ENCODE measurements at regions not wholly inside any gene's neighbourhood (a gene's known extent, or its start where the extent isn't known, plus 50 kb on each side); places are given as distances from the start of the nearest gene placed in this dataset.

DNA sequence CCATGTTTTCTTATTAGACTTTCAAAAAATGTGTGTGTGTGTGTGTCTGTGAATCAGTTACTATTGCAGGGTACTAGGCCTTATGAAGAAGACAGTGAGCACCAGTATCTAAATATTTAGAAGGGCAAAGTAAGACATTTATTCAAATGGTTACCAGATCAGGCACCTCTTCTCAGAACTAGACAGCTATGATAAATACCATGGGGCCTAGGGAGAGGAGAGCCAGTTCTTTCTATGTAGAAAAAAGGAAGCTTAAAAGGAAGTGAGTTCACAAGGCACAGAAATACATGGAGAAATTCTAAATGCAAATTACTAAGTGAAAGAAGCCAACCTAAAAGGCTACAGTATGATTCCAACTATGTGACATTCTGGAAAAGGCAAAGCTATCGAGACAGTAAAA is 261.3 kb downstream of the SOX11 start:
- no peak for DNase-seq

DNA sequence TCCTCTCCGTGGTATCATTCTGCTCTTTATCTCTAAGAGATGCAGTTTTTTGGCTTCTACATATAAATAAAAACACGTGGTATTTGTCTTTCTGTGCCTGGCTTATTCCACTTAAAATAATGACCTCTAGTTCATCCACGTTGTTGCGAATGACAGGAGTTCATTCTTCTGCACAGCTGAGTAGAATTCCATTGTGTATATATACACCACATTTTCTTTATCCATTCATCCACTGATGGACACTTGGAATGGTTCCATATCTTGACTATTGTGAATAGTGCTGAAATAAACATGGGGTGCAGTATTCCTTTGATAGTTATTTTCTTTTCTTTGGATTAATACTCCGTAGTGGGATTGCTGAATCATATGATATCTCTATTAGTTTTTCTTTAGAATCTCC is 262.3 kb downstream of the SOX11 start:
- DNase-seq: no peak

DNA sequence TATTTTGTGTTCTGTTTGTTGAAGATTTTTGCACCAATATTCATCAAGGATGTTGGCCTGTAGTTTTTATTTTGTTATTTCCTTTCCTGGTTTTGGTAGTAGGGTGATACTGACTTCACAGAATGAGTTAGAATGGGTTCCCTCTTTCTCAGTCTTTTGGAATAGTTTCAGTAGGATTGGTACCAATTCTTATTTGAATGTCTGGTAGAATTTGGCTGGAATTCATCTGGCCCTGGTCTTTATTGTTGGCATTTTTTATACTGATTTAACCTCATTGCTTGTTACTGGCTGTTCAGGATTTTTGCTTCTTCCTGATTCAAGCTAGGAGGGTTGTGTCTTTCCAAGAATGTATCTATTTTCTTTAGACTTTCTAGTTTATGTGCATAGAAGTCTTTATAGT is 263.7 kb downstream of the SOX11 start:
- no peak for DNase-seq

DNA sequence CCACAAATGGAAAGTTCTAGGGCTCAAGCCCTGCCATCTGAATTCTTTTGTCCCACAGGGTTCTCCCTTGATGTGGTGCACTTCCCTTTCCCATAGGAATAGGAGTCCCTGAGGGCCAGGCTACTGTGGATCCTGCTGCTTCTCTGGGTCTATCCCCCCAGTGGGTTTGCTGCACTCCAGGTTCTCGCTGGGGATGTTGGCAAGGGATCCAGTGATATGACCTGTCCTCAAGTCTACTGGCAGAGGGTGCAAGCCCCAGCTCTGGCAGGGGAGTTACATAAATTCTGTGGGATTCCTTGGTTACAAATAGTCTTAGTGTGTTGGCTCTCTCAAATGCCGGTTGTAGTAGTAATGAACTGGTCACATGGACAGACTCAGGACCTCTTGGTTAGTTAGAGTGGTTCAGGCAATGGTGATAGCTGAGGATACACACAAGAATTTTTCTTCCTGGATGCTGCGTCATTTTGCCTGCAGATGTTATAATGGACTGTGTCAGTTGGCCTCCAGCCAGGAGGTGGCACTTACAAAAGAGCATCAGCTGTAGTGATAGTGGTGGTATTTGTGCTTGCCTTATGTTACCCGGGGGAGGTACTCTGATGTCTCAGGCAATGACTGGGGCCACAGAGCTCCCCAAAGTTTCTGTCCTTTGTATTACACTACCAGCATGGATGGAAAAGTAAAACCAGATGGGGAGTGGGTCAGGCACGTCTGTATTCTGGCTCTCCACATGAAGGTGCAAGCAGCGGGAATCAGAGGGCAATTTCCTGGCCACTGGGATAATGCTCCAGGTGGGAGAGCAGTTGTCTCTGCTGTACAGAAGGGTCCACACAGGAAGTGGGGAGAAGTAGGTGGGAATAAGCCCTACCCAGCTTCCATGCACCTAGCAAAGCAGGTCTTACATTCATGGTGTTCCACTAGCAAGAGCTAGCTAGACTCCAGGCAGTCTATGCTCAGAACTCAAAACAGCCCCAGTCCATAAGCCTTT is 267.9 kb downstream of the SOX11 start:
- no peak for DNase-seq

DNA sequence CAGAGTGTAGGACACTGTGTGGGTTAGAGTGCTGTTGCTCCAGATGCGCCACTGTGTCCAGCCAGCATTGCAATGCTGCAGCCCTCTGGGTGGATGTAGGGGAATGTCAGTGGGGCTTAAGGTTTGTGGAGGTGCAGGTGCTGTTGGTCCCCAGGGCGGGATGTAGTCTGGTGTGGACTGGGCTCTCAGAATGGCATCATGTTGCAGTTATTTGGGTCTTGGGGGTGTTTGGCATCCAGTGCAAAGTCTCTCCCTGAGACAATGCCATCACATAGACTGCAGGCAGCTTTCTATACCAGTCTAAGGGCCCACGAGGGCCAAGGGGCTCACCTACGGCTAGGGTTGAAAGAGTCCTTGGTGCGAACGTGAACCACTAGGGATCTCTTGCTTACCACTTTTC is 275.3 kb downstream of the SOX11 start:
- DNase-seq: no peak

DNA sequence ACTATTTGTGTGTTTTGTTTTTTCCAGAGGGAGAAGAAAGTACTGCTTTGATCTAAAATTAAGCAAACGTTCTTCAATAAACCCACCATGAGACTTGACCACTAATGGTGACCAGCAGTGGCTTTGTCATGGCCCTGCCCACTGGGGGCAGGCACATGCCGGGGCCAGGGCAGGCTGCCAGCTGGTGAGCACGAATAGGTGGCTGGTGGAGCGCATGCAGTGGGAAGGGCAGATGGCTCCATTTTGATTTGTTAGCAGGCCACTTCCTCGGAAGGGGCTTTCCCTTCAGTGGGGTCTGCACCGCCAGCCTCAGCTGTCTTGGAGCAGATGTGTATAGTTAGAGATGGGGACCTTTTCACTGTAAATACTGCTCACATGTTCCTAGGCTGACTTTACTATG is 277.1 kb downstream of the SOX11 start:
- no peak for DNase-seq

DNA sequence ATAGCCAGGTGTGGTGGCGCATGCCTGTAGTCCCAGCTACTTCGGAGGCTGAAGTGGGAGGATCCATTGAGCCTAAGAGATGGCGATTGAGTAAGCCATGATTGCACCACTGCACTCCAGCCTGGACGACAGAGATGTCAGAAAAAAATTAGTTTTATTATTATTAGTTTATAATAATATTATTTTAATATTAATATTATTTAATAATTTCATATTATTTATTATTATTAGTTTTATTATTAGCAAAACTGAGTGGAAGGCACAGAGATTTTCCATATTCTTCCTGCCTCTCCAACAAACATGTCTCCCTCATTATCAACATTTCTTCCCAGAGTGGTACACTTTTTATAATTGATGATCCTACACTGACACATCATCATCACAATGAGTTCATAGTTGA is 278.2 kb downstream of the SOX11 start:
- no peak for DNase-seq

DNA sequence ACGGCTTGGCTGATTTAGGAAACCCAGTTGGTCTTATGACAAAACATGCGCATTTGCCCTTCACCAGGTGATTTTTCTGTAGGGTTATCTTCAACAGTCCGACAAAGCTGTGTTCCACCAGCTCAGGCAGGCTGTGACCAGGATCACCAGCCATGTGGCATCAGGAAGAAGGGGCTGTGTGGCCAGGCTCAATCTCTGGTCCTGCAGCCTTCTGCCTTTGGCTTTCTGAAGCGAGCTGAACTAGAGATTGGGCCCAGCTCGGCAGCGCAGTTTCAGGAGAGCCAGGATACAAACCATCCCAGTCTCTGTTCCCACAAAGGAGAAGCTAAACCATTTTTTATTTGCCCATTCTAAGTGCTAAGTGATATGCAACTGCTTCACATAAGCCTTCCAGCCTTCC is 282.3 kb downstream of the SOX11 start:
- no peak for DNase-seq

DNA sequence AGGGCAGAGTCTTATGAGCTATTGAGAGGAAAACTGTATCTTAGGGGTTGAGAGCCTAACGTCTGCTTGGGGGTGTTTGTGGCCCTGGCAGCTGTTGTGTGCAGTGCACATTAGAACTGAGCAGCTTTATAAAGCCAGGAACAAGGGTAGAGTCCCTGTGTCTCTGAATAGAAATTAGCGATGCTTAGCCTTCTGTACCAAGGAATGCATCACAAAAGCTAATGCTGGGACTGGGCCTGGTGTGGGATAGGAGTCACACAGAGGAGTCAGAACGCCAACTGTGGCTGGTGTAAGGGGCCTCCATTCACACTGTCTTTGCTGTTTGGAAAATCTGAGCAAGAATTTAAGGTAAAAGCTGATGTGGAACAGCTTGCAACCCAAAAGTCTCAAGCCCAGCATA is 283.2 kb downstream of the SOX11 start:
- DNase-seq: no peak

DNA sequence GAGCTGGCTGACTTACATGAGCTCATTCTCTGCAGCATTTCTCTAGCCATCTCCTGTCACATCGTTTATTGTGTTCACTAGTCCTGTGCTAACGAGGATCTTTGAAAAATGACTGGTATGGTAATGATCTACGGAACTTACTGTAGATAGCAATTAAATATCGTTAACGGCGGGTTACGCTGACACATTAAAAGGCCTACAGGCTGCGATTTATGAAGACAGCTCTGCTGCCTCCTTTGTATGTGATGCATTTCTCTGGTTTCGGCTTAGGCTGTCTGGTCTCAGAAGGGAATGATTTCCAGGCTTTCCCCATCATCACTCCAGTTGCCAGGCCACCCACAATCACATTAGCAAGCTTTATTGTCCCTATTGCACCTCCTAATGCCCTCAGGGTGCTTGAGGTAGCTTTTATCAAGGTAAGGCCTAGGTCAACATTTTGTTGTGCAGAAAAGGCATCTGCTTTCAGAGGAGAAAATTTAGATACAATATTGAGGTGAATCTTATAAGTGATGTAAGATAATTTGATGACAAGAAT is 284.4 kb downstream of the SOX11 start:
- DNase-seq: no peak

DNA sequence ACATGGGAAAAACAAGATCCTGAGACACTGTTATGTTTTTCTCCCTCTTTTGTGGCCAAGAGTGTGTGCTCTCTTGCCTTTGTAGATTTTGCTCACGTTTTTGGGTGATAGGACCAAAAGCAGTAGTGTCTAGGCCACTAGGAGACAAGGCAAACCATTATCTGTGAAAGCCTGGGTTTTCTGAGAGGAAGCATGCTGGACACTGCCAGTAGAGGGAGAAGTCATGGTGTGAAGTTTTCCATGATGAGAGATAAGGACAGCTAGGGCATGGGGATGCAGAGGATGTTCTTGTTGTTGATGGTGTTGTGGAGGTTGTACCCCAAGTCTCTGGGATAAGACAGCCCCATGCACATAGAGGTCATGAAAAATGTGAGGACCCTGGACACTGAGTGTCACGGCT is 285.3 kb downstream of the SOX11 start:
- DNase-seq: no peak

DNA sequence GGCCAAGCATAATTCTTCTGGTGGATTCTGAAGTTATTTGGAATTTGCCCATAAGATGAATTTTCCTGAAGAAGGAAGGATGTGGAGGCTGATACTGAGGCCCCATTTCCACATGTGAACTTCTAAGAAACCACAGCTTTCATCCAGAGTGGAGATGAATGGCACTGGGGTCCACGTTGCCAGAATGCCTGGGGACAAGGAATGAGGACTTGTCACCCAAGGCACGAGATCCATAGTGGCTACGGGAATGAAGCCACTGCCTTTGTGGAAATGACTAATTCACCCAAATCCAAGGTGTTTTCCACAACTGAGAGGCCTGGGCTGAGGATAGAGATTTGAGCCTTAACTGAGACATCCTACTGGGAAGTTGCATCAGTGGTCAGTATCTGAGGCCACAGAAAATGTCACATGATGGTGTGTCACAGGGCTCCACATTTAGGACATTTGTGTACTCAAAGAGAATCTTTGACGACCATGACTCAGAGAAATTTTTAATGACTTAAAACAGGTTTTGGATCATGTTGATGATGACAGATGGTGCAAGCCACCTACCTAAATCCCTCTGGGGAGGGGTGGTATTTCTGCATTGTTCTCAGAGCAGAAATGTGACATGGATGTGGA is 286.1 kb downstream of the SOX11 start:
- DNase-seq: no peak

DNA sequence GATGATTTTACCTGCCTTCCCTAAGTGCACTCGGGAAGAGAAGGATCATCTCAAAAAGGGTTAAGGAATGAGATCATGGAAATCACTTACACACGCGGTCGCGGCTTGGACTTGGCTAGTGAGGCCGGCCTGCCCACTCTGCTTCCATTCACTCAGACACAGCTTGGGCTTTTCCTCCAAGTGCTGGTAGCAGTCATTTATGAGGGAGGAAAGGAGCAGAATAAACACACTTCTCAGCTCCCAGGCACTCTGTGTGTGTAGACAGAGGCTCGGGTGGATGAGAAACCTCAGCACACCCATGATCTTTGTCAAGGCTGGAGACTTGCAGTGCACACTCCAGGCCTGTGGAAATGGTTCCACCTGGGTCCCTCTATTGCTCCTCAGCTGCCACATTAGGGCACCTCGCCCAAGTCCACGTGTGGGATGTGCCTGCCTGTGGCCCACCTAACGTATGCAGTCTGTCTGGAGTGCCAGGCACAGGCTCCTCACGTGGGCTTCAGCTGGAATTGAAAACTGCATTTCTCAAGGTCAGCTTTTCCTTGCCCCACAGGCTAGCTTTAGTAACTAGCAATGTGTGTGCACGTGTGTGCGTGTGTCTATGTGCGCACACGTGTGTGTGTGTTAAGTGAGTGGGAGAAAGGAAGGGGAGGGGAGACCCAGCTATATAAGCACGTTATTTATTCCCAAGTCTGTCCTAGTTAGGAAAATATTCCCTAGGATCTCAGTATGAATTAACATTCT is 288.4 kb downstream of the SOX11 start:
- DNase-seq: no peak

DNA sequence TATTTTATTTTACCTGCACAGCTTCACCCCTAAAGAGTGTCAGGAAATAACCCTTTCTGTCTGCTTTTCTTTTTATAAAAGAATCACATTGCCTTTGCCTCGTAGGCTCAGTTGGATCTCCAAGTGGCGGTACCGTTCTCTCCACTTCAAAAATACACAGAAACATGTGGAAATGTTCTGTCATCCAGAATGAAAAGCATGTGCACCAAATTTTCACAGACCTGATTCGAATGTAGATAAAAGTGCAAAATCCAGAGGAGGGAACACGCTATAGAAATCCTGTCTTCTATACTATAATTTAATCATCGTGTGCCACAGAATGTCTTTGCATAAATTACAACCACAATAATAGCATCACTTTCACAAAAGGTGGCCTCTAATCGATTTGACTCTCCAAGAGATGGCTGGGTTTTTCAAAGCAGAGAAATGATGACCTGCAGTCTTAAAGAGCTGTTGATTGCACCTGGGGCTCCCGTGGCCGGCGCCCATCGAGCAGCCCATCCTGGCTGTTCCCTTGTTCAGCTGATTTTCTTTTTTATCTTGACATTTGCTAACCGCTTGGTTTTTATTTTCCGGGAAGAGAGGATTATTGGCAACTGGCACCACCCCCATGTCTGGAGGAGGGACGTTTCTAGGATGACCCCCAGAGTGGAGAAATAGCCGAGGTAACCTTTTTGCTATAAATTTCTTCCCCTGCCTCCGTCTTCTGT is 290.2 kb downstream of the SOX11 start:
- no peak for DNase-seq

DNA sequence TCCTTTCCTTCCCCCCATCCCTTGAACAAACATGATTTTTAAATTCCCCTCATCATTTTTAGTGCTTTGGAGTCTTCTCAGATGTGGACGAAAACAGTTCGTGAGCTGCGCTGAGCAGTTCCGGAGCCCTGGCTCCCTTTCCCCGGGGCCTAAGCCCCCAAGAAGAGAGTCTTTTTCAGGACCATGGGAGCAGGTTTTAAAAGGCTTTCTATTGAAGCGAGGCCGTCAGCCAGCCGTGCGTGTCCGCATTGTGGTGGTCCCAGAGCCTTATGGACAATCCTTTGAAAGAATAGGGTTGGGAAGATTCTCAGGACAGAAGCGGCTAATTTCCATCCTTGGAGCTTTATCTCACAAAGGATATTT is 290.7 kb downstream of the SOX11 start:
- DNase-seq: no peak

DNA sequence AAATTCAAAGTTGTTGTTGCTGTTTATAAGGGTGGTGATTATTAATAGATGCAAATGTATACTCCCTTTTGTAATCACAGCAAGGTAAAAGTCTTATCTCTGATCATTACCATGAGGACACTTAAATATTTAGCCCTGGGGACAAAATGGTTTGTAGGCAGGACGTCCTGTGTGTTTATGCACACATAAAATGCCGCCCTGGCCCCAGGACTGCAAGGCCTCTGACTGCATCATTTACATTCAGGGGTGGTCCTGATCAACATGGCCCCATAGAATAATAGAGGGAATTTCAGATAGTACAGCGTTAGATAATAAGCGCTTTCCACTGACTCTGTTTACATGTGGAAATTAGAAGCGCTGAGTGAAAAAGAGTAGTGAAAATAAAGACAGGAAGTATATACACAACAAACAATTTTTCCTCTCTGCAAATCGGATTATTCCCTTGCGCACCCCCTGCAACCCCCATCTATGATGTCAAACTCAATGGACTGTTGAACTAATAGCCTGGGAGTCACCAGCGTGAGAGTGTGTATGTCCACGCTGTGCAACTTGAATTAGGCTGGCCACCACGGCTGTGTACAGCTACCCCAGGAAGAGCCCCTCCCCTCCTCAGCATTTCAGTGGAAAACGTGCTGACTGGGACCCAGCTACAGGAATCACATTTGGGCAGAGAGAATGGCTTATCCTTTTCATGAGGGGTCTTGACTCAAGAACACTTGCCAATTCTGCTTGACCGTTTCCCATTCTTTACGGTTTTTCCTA is 291.5 kb downstream of the SOX11 start:
- no peak for DNase-seq

DNA sequence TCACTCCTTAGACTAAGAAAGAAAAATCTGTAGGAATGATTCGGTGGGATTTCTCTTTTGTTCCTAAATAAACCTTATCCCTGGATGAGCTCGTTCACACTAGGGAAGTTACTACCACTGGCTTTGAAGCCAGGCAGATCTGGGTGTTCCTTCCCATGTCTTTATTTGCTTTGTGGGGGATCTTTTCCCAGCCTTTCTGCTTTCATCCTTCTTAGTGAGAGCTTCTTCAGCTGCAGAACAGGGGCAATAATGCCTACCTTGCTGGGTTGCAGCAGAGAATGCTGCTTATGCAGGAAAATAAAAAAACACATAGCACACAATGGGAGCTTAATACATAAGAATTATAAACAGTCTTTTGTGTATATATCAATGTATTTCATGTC is 292.1 kb downstream of the SOX11 start:
- no peak for DNase-seq

DNA sequence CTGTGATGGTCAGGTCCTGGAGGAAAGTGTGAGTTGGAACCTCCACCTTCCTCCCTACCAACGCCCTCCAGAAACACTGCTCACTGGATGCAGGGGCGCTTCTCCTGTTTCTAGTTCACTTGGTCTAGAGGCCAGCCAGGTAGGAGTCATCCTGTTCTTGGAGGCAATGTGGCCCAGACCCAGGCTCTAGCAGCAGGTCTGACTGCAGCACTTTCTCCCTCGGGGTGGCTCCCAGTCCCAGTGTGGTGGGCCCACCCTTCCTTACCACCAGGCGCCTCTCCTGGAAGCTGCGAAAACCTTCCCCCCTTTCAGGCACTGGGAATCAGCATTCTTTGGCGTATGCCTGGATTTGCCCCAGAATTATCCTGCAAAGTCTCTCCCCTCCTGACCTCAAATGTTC is 292.8 kb downstream of the SOX11 start:
- no peak for DNase-seq

DNA sequence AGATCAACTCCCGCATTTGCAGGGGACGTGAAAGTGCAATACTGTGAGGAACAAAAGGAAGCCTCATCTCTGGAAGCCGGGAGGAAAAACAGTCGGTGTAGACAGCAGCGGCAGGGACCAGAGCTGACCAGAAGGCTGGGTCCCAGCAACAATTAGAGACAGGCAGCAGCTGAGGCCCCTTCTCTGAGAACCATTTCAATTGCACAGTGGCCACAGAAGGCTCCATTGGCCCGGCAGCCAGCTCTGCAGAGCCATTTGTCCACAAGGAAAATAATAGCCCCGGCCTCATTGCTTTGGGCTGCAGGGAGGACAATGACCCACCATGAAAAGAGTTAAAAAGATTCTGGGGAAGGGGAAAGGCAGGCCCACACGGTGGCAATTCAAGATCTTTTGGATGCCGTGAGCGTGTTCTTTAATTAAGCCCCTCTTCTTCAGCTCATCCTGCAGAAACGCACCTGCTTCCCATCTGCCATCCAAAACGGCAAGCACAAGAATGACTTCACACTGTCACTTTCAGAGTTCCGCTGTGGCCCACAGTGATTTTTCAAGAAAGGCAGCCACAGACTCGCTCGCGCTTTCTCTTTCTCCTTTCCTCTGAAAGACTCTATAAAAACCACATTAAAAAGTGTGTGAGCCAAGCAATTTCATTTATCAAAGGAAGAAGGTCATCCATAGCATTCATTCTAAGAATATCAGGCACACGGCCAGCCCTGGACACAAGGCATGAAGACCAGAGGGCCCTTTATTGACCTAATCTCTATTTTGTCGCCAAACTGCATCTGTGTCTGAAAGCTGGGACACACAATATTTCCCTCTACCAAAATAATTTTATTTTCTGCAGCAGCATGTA is 293.6 kb downstream of the SOX11 start:
- no peak for DNase-seq
